ENCODE measurements at regions not wholly inside any gene's neighbourhood (a gene's known extent, or its start where the extent isn't known, plus 50 kb on each side); places are given as distances from the start of the nearest gene placed in this dataset.

DNA sequence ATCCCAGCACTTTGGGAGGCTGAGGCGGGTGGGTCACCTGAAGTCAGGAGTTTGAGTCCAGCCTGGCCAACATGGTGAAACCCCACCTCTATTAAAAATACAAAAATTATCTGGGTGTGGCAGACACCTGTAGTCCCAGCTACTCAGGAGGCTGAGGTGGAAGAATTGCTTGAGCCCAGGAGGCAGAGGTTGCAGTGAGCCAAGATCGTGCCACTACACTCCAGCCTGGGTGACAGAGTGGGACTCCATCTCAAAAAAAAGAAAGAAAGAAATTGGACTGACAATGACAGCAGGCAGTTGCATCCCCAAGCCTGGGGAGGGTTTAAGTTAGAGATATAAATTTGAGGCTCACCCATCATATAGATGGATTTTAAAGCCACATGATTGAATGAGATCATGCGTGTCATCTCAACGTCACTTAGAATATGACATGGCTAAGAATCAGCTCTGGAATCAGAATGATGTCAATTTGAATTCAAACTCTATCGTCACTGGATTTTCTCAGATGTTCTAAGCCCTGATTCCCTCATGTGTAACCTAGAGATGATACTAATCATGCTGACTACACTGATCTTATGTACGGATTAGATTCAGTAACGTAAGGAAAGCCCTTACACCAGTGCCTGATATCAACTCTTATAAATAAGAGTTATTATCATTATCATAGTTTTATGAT, 534.0 kb upstream of the JARID2 start (continued):
- TF ChIP-seq PAXIP1 (CRISPR knock-in tag; conservative IDR thresholded peaks at IDR 0.05) (no peak), ZFP37 (CRISPR knock-in tag; IDR thresholded peaks at IDR 0.05; ENCODE audit: borderline replicate concordance) (no peak), TFE3 (CRISPR knock-in tag; IDR thresholded peaks at IDR 0.05) (no peak), ZNF292 (CRISPR knock-in tag; IDR thresholded peaks at IDR 0.05; ENCODE audit: borderline replicate concordance, low read depth) (no peak), CEBPG (CRISPR knock-in tag; IDR thresholded peaks at IDR 0.05) (no peak), MAZ (IDR thresholded peaks at IDR 0.05; ENCODE audit: borderline replicate concordance, low read depth, low read length) (no peak), MAZ (CRISPR knock-in tag; IDR thresholded peaks at IDR 0.05; ENCODE audit: low read depth) (no peak), RBM39 (IDR thresholded peaks at IDR 0.05; ENCODE audit: low read depth, low read length, poor library complexity, severe bottlenecking) (no peak), PAWR (CRISPR knock-in tag; IDR thresholded peaks at IDR 0.05; ENCODE audit: borderline replicate concordance) (no peak)
- TF ChIP-seq, protein P1, sequence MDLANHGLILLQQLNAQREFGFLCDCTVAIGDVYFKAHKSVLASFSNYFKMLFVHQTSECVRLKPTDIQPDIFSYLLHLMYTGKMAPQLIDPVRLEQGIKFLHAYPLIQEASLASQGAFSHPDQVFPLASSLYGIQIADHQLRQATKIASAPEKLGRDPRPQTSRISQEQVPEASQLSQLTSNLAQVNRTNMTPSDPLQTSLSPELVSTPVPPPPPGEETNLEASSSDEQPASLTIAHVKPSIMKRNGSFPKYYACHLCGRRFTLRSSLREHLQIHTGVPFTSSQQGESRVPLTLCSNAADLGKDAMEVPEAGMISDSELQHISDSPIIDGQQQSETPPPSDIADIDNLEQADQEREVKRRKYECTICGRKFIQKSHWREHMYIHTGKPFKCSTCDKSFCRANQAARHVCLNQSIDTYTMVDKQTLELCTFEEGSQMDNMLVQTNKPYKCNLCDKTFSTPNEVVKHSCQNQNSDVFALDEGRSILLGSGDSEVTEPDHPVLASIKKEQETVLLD (CRISPR knock-in tag; IDR thresholded peaks at IDR 0.05; ENCODE audit: low read depth): no peak

All from HepG2 (cell line).